NCI-H460 (cell line): ENCODE measurements at regions not wholly inside any gene's neighbourhood (a gene's known extent, or its start where the extent isn't known, plus 50 kb on each side); places are given as distances from the start of the nearest gene placed in this dataset.
"Not testable (repeated sequence)": the region's sequence is repeated elsewhere in the genome, so short reads cannot be mapped to it uniquely, and the experiment has no call there.

Experiments used
- DNase-seq: peaks from one replicate; pipeline ENCODE4 v3.0.0-alpha.2; 2016; ENCODE audit warnings: low read depth; ENCODE audit errors: extremely low read depth

GRCh38 chr5:164062304-164062703, 556.9 kb downstream of the MAT2B start:
- no peak for DNase-seq

GRCh38 chr5:164065266-164065665, 559.8 kb downstream of the MAT2B start:
- DNase-seq = no peak

- no peak for DNase-seq
Observed at GRCh38 chr5:164071671-164072070, 566.3 kb downstream of the MAT2B start.

- DNase-seq = peak; percentile 91
Observed at GRCh38 chr5:164073081-164073480, 567.7 kb downstream of the MAT2B start.

- no peak for DNase-seq
Observed at GRCh38 chr5:164076556-164076955, 571.1 kb downstream of the MAT2B start.

GRCh38 chr5:164090358-164090757, 584.9 kb downstream of the MAT2B start:
- peak; percentile 18 for DNase-seq

- DNase-seq = peak; percentile 100
Observed at GRCh38 chr5:164091836-164092235, 586.4 kb downstream of the MAT2B start.

GRCh38 chr5:164094291-164094690, 588.9 kb downstream of the MAT2B start:
- peak; percentile 56 for DNase-seq

- DNase-seq = peak; percentile 99
Observed at GRCh38 chr5:164097749-164098148, 592.3 kb downstream of the MAT2B start.

- peak; percentile 93 for DNase-seq
Observed at GRCh38 chr5:164098531-164098930, 593.1 kb downstream of the MAT2B start.

GRCh38 chr5:164098979-164099378, 593.6 kb downstream of the MAT2B start:
- peak; percentile 71 for DNase-seq

- DNase-seq = no peak
Observed at GRCh38 chr5:164115420-164115819, 610.0 kb downstream of the MAT2B start.

GRCh38 chr5:164119806-164120447, 614.5 kb downstream of the MAT2B start:
- peak; percentile 57 for DNase-seq

GRCh38 chr5:164127527-164127926, 622.1 kb downstream of the MAT2B start:
- DNase-seq = no peak

GRCh38 chr5:164132358-164132757, 626.9 kb downstream of the MAT2B start:
- no peak for DNase-seq

- DNase-seq = no peak
Observed at GRCh38 chr5:164137095-164137494, 631.7 kb downstream of the MAT2B start.

- DNase-seq = no peak
Observed at GRCh38 chr5:164139423-164139822, 634.0 kb downstream of the MAT2B start.

GRCh38 chr5:164145458-164145857, 640.0 kb downstream of the MAT2B start:
- no peak for DNase-seq

GRCh38 chr5:164146223-164146622, 640.8 kb downstream of the MAT2B start:
- DNase-seq = no peak

- no peak for DNase-seq
Observed at GRCh38 chr5:164148292-164148691, 642.9 kb downstream of the MAT2B start.

GRCh38 chr5:164152539-164152938, 647.1 kb downstream of the MAT2B start:
- DNase-seq = not testable (repeated sequence)

GRCh38 chr5:164153469-164154172, 648.2 kb downstream of the MAT2B start:
- peak; percentile 77 for DNase-seq
